IMR-90 (cell line): ENCODE measurements at regions not wholly inside any gene's neighbourhood (a gene's known extent, or its start where the extent isn't known, plus 50 kb on each side); places are given as distances from the start of the nearest gene placed in this dataset.

Experiments
- ATAC-seq: fragments of 200-7000 bp; cut with Tn5 transposase; 2 replicates; pipeline ENCODE4 v1.9.1; 2020; ENCODE audit warnings: low read depth, mild to moderate bottlenecking, moderate library complexity
- BruUV-seq: library from RNA; stranded (reverse); fragments of 400-500 nt; replicated peaks from 2 replicates; lab custom pipeline; 2021; lab: Mats Ljungman, UMichigan
- CTCF ChIA-PET: fragments of 300-600 bp; formaldehyde crosslinking; extraction: SDS; loops from one replicate; lab custom pipeline; 2021; ENCODE audit warnings: antibody characterized with exemption; lab: Yijun Ruan, JAX
- POLR2A ChIA-PET: fragments of 300-600 bp; sonication (Branson Sonifier 250); formaldehyde crosslinking; loops from one replicate; lab custom pipeline; 2022; ENCODE audit warnings: antibody characterized with exemption; ENCODE audit not compliant: unreplicated experiment; lab: Charles Lee
- DNase-seq: peaks from one replicate; pipeline ENCODE4 v3.0.0; 2013
- H2AFZ ChIP-seq: replicated peaks from 2 replicates; pipeline ENCODE3; 2013; ENCODE audit warnings: low read length, mild to moderate bottlenecking; ENCODE audit not compliant: poor library complexity
- H2AK5ac ChIP-seq: 2 replicates; pipeline ENCODE4 v1.6.1; 2013; ENCODE audit warnings: low read depth, low read length, inconsistent platforms
- H2AK9ac ChIP-seq: replicated peaks from 2 replicates; pipeline ENCODE3; 2013; ENCODE audit warnings: mild to moderate bottlenecking, low read depth, low read length, moderate library complexity; ENCODE audit not compliant: poor library complexity
- H2BK120ac ChIP-seq: 2 replicates; pipeline ENCODE4 v1.6.1; 2013; ENCODE audit warnings: low read depth, low read length, inconsistent platforms
- H2BK15ac ChIP-seq: 3 replicates; pipeline ENCODE4 v1.6.1; 2013; ENCODE audit warnings: low read depth, low read length, inconsistent platforms
- H2BK20ac ChIP-seq: 2 replicates; pipeline ENCODE4 v1.6.1; 2013; ENCODE audit warnings: low read depth, mild to moderate bottlenecking, inconsistent platforms, low read length, moderate library complexity
- H2BK5ac ChIP-seq: 2 replicates; pipeline ENCODE4 v1.6.1; 2013; ENCODE audit warnings: mild to moderate bottlenecking, low read depth, low read length, inconsistent platforms; ENCODE audit not compliant: poor library complexity, severe bottlenecking
- H3K14ac ChIP-seq: replicated peaks from 2 replicates; pipeline ENCODE4 v1.6.1; 2013; ENCODE audit warnings: low read depth, low read length, inconsistent platforms
- H3K18ac ChIP-seq: 2 replicates; pipeline ENCODE4 v1.6.1; 2013; ENCODE audit warnings: low read depth, low read length, control low read depth
- H3K23ac ChIP-seq: 2 replicates; pipeline ENCODE4 v1.6.1; 2013; ENCODE audit warnings: low read depth, low read length, inconsistent platforms
- H3K27ac ChIP-seq: 2 replicates; pipeline ENCODE4 v1.5.1; 2013; ENCODE audit warnings: mild to moderate bottlenecking, control low read depth, low read length; ENCODE audit not compliant: insufficient read depth
- H3K27me3 ChIP-seq: 2 replicates; pipeline ENCODE4 v1.6.1; 2013; ENCODE audit warnings: low read length; ENCODE audit not compliant: control insufficient read depth, insufficient read depth
- H3K36me3 ChIP-seq: 2 replicates; pipeline ENCODE4 v1.6.1; 2013; ENCODE audit warnings: low read length, mixed read lengths; ENCODE audit not compliant: control insufficient read depth, insufficient read depth
- H3K4ac ChIP-seq: 2 replicates; pipeline ENCODE4 v1.6.1; 2013; ENCODE audit warnings: low read depth, low read length, inconsistent platforms
- H3K4me1 ChIP-seq: 2 replicates; pipeline ENCODE4 v1.6.1; 2013; ENCODE audit warnings: low read length, mixed read lengths; ENCODE audit not compliant: control insufficient read depth, insufficient read depth
- H3K4me2 ChIP-seq: 2 replicates; pipeline ENCODE4 v1.6.1; 2013; ENCODE audit warnings: low read depth, mild to moderate bottlenecking, control low read depth, low read length, moderate library complexity
- H3K4me3 ChIP-seq: 2 replicates; pipeline ENCODE4 v1.5.1; 2013; ENCODE audit warnings: low read depth, mild to moderate bottlenecking, control low read depth, low read length, moderate library complexity; ENCODE audit not compliant: insufficient read depth
- H3K56ac ChIP-seq: 2 replicates; pipeline ENCODE4 v1.6.1; 2013; ENCODE audit warnings: low read length, inconsistent platforms; ENCODE audit not compliant: insufficient read depth; ENCODE audit errors: extremely low read depth
- H3K79me1 ChIP-seq, 2 experiments: 2 replicates each; pipeline ENCODE4 v1.6.1; 2013; ENCODE audit warnings: low read length in 2 of 2, inconsistent platforms in 1 of 2, low read depth in 1 of 2
- H3K9ac ChIP-seq: 2 replicates; pipeline ENCODE4 v1.6.1; 2013; ENCODE audit warnings: low read depth, low read length, control low read depth
- H3K9me1 ChIP-seq: 2 replicates; pipeline ENCODE4 v1.6.1; 2013; ENCODE audit warnings: low read length, inconsistent platforms; ENCODE audit not compliant: insufficient read depth
- H3K9me3 ChIP-seq: 2 replicates; pipeline ENCODE4 v1.6.1; 2013; ENCODE audit warnings: low read length; ENCODE audit not compliant: control insufficient read depth, insufficient read depth
- H4K20me1 ChIP-seq: 2 replicates; pipeline ENCODE4 v1.6.1; 2013; ENCODE audit warnings: low read length, inconsistent platforms; ENCODE audit not compliant: insufficient read depth
- H4K5ac ChIP-seq: 2 replicates; pipeline ENCODE4 v1.6.1; 2013; ENCODE audit warnings: mild to moderate bottlenecking, low read depth, low read length, control low read depth
- H4K8ac ChIP-seq, 2 experiments: 2 replicates each; pipeline ENCODE4 v1.6.1; 2013; ENCODE audit warnings: low read depth in 2 of 2, low read length in 2 of 2, control low read depth in 1 of 2, inconsistent platforms in 1 of 2
- H4K91ac ChIP-seq: 2 replicates; pipeline ENCODE4 v1.6.1; 2013; ENCODE audit warnings: low read depth, low read length, inconsistent platforms; ENCODE audit not compliant: insufficient read depth
- CTCF ChIP-seq: conservative IDR thresholded peaks from 2 replicates; pipeline ENCODE4 v1.5.1; 2012; ENCODE audit warnings: mild to moderate bottlenecking, low read depth, low read length, improper control_type of control experiment
- SMC3 ChIP-seq: fragments of 150-350 bp; IDR thresholded peaks from 2 replicates; pipeline ENCODE4 v1.6.1; 2016; ENCODE audit warnings: low read depth, mild to moderate bottlenecking, antibody characterized with exemption, low read length, moderate library complexity
- WGBS, 2 experiments: methylation state at CpG; one replicate each; pipeline versions ENCODE4 v1.1.5 to v1.1.7; 2013; ENCODE audit warnings: missing lambda C conversion rate in 2 of 2; ENCODE audit not compliant: insufficient read length in 1 of 2; ENCODE audit errors: extremely low coverage in 2 of 2; 5-methylcytosine and 5-hydroxymethylcytosine counted together
- dilution Hi-C: fragments of 300-500 bp; cut with HindIII; formaldehyde crosslinking; loops from one replicate; pipeline ENCODE4 v1.14.3; 2018; ENCODE audit warnings: low sequenced_read_pairs; ENCODE audit not compliant: unreplicated experiment
- in situ Hi-C: fragments of 300-500 bp; cut with MboI; formaldehyde crosslinking; loops from 3 replicates; pipeline ENCODE4 v1.14.3; 2019; ENCODE audit warnings: low sequenced_read_pairs, inconsistent platforms, mixed read lengths
- intact Hi-C: fragments of 100-400 bp; cut with micrococcal nuclease; formaldehyde crosslinking; loops from 2 replicates; pipeline ENCODE4 v1.10.0; 2022

- Histone ChIP-seq H2BK120ac (no peak overlapping the region), H4K91ac (no peak overlapping the region), H3K79me1 (no peaks in the 10 kb centered on the region), H4K5ac (no peak overlapping the region), H2BK5ac (no peak overlapping the region), H2BK20ac (no peak overlapping the region), H3K56ac (no peak overlapping the region), H3K9me1 (no peaks in the 10 kb centered on the region), H3K4me2 (no peak overlapping the region), H3K9ac (no peak overlapping the region), H2AK9ac (no peak overlapping the region), H3K23ac (no peak overlapping the region), H2AFZ (no peak overlapping the region), H3K27me3 (peaks cover 6% of the 10 kb centered on the region), H2BK15ac (no peak overlapping the region), H3K9me3 (no peaks in the 10 kb centered on the region), H3K18ac (no peak overlapping the region), H4K8ac (no peak overlapping the region), H3K4me1 (peaks cover 2% of the 10 kb centered on the region; the same call in 1 of the 2 replicates), H3K14ac (no peak overlapping the region), H3K4ac (no peak overlapping the region), H4K20me1 (no peaks in the 10 kb centered on the region), H2AK5ac (no peak overlapping the region), H3K36me3 (no peaks in the 10 kb centered on the region), H3K4me3 (no peak overlapping the region), H3K27ac (no peak overlapping the region)
- no peak for TF ChIP-seq SMC3
- no peak for TF ChIP-seq CTCF
- intact Hi-C loops (no loop called here), dilution Hi-C loops (no loop called here), in situ Hi-C loops (no loop called here)
- no peak for ATAC-seq
- no CpG with 5 or more reads among the region's 5 CpGs for WGBS, 2 experiments
- DNase-seq = no peak
- POLR2A ChIA-PET = no interaction called here
- BruUV-seq = no TSS peak
- CTCF ChIA-PET = no interaction called here
These were observed 69.8 kb upstream of the SLC25A26 start for GRCh38 chr3:66150977-66151376.
